HG03103 (cell line): ENCODE measurements at regions not wholly inside any gene's neighbourhood (a gene's known extent, or its start where the extent isn't known, plus 50 kb on each side); places are given as distances from the start of the nearest gene placed in this dataset.

Source experiments
- ATAC-seq: cut with Tn5 transposase; IDR thresholded peaks from one replicate; pipeline ENCODE4 v1.9.1; 2021; ENCODE audit warnings: low read depth; ENCODE audit not compliant: unreplicated experiment

DNA sequence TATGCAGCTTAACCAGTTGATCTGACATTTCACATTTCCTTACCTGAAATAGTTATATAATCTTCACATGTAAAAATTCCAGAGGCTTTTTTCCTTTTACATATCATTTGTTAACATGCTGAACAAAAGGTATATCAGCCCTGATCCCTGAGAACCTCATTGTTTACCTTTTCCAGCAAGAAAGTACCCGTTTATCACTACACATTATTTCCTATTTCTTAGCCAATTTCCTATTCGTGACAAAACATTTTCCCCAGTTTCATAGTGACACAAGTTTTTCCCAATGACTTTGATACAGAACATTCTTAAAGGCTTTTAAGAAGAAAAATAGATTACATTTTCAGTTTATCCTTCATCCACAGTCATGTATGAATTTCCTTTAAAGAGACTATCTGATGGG lies 86.6 kb upstream of the DKK2 start:
- no peak for ATAC-seq

DNA sequence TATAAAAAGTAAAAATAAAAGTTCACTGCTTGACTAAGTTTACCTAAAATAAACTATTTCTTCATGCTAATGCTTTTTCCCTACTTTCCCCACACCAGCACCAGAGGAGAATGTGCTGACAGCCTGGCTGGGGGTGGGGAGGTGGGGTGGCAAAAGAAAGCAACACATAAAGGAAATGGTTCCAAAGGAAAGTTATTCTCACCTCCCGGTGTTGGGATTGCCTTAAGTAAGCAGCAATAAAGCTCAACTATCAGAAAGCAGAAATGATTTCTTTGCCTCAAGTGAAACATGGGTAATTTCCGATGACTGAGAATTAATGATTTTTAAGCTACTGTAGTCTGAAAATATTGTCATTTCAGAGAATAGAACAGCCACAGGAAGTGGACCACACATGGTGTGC lies 84.5 kb upstream of the DKK2 start:
- no peak for ATAC-seq

DNA sequence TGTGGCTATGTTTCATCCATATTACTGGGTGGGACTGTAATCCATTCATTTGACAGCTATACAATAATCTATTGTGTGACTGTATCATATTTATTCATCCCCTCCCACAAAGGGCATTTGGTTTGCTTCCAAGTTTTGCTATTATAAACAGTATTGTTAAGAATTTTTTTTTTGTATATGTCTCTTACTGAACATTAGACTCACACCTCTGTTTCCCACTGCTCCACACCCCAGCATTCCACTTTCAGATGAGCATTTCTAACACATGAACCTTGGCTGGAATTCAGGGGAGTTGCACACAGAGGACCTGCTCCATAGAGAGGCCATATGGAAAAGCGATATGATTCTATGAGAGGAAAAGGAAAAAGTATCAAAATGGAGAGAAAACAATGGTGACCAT lies 81.6 kb upstream of the DKK2 start:
- ATAC-seq, result no peak

DNA sequence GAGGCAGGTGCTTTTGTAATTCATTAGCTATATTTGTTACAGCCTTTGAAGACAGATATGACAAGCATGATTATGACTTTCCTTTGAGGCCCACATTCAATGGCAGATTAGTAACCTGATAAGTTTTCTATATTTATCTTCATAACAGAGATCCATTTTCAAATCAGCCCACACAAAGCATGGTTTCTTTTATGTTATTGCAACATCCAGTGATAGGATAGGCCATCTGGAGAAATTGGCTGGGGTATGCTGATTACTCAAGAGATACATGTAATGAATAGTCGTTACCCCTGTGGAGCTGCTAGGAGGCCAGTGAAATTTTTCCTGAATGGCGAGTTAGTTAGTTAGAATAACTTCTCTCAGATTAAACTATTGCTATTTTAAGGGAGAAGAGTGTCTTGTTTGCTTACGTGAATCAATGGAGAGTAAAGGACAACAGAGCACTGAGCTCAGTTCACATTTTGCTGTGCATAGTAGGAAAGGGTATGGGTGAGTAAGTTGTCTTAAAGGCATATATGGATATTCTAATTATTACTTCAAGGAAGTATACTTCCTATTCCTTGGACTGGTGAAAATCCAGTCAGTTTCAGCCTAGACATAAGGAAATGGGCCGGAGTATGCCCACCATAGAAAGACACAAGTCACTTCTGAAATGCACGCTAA lies 79.2 kb upstream of the DKK2 start:
- ATAC-seq, result no peak

- ATAC-seq, result no peak
These were observed 77.9 kb upstream of the DKK2 start for GRCh38 chr4:107114059-107114458.

DNA sequence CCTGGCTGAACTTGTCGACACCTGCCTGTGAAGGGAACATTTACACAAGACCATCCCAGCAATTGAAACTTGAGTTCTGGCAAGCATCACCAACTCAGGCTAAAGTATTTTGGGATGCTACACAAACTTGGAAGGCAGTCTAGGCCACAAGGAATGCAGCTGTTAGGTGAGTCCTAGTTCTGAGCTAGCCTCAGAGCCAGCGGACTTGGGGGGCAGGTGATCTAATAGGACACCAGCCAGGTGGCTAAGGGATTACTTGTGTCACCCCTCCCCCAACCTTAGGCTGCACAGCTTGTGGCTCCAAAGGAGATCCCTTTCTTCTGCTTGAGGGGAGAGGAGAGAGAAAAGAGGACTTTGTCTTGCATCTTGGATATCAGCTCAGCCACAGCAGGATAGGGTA lies 62.3 kb upstream of the DKK2 start:
- ATAC-seq, result no peak

GRCh38 chr4:107094976-107095375 lies 58.9 kb upstream of the DKK2 start:
- ATAC-seq, result no peak

GRCh38 chr4:107094332-107094731 lies 58.2 kb upstream of the DKK2 start:
- ATAC-seq, result no peak
